HG03025 (cell line): ENCODE measurements at regions not wholly inside any gene's neighbourhood (a gene's known extent, or its start where the extent isn't known, plus 50 kb on each side); places are given as distances from the start of the nearest gene placed in this dataset.

ENCODE experiments used
- ATAC-seq: cut with Tn5 transposase; IDR thresholded peaks from one replicate; pipeline ENCODE4 v1.9.1; 2021; ENCODE audit warnings: mild to moderate bottlenecking, moderate library complexity; ENCODE audit not compliant: unreplicated experiment, low FRiP score

DNA sequence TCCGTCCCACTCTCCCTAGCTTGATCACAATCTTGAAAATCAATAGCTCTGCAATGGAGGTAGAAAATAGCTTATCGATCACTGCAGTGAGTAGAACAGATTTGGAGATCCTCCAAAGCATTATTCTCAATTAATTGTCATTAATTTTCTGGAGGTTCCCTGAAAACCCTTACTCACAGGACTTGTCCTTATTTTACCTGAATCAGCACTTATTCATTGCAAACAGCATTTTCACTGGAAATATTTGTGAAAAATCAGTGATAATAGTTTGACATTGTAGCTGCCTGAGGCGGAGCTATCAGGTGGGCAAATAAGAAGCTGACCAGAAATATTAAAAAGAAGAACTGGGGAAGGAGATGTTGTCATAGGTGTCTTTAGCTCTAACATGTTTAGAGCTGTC lies 294.6 kb upstream of the ZSWIM2 start:
- ATAC-seq = no peak

DNA sequence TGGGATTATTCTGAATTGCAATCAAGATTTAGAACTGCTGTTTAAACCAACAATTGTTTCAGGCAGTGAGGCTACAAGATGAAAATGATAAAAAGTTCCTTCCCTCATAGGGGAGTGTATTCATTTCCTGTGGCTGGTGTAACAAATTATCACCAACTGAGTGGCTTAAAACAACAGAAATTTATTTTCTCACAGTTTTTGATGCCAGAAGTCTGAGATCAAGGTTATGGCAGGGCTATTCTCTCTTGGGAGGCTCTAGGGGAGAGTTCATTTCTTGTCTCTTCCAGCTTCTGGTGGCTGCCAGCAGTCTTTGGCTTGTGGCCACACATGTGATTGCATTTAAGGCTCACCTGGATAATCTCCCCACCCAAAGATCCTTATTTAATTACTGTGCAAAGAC lies 290.5 kb upstream of the ZSWIM2 start:
- no peak for ATAC-seq

DNA sequence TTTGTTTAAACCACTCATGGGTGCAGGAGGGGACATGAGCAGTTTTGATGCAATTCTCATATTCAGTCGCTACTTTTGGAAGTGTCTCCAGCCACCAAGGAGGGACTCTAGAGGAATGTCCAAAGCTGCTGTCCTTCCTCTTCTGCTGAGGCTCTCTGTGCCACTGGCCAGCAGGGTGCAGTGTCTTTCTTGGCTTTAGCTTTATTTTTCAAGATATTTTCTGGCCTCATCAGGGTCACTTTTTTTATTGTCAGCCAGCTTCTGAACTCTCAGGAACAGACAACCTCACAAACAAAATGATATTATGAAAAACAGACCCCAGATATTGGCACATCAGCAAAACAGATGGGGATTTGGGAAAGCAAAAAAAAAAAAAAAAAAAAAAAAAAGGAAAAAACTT lies 289.3 kb upstream of the ZSWIM2 start:
- no peak for ATAC-seq

DNA sequence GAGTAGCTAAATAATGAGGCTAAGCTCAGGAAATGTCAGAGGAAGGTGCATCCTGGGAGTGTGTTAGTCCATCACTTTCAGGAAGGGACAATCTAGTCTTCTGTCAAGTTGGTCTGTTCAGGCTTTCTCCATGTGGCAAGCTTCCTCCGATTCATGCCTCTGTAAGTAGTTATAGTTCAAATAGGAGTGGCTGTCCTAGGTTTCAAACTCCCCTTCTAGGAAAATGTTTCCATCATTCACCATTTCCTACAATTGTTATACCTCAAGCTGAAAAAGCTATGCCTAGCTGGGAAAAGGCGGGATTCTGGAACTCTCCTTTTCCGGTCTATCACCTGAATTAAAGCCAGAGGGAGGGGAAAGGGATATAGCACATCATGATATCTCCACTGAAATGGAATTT lies 287.7 kb upstream of the ZSWIM2 start:
- no peak for ATAC-seq

DNA sequence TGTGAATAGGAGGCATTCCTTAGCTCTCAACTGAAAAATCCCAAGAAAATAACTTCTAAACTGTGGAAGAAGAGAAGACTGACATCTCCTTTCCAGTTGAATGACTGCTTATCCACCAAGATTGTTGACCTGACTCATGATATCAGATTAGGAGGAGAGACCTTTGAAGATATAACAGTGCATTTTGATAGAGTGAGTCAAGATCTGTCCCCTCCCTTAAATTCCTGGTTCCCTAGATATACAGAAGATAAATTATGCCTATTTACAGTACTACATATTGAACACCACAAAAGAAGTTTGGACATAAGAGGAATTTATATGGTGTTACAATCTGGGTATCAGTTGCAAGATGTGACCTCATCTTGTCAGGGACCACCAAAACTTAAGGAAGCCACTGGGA lies 285.3 kb upstream of the ZSWIM2 start:
- ATAC-seq = no peak

DNA sequence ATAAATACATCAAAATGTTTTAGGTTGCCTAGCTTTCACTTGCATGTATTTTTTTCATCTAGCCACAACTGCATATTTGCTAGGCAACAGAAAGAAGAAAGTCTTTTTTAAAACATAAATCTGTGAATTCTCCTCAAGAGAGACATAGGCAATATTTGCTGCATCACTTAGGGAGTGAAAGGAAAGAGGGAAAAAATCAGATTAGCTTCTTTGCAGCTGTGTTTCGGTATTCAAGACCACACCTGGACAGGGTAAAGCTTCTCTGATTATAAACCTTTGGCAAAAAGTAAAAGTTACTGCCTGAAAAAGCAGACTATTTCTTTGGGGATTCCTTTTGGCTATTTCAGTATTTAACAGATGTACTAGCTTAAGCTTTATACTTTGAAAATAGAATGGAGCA lies 280.9 kb upstream of the ZSWIM2 start:
- no peak for ATAC-seq

DNA sequence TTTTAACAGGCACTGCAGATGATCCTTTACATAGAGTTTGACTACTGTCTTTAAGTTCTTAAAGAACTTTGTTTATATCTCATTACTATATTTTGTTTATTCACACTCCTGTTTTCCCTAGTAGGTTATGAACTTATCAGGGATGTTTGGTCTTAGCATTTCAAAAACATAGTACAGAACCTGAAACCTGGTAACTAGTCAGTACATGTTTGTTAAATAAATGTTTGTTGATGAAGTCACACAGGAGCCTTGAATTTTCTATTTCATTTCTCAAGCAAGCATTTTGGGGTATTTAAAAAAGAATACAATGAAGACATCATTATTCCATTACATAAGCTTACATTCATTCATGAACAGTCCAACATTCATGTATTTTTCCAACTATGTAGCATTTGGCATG lies 280.3 kb upstream of the ZSWIM2 start:
- no peak for ATAC-seq

DNA sequence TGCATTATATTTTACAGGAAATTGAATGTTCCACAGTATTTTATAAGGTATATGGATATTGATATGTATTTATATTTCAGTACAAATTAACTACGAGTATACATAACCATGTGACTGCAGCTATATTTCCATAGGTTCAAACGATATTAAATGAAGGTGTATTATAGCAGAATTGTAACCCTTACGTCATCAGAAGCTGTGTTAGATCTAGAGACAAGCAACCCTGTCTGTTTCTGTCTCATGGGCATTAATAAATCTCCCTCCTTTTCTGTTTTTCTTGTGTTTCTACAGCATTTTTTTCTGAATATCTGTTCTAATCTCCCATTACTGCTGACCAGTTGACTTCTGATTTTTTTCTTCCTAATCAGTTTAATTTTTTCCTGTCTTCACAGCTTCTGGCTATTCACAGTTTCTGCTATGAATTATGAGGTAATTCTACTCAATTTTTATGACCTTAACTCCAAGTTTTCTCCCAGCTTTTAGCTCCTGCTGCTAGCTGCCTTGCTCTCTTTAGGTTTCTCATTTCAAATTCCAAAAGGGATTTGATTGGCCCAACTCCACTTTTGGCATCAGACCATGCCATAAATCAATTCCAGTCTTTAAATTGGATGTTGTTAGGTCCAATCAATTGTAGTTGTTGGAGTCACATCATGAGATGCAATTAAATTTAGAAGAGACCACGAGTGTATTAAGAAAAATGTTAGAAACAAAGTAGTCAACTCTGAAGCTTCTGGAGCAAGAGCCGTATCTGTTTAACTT lies 277.5 kb upstream of the ZSWIM2 start:
- no peak for ATAC-seq

DNA sequence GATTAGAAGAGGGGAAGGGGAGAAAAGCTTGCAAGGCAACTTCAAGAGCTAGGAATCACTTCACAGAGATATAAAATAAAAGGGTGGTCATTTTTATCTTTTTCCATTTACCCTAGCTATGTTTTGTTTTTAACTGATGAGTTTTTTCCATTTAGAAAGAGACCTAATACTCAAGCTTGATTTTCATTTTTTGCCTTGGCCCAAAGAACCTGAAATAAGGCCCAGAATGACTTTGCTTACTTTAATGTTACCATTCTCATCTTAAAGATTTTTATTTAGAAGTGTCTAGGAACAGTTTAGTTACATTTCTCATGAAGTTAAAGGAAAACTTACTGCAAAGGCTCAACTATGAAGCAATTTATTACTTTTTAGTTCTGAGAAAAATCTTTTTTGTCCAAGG lies 276.3 kb upstream of the ZSWIM2 start:
- no peak for ATAC-seq

DNA sequence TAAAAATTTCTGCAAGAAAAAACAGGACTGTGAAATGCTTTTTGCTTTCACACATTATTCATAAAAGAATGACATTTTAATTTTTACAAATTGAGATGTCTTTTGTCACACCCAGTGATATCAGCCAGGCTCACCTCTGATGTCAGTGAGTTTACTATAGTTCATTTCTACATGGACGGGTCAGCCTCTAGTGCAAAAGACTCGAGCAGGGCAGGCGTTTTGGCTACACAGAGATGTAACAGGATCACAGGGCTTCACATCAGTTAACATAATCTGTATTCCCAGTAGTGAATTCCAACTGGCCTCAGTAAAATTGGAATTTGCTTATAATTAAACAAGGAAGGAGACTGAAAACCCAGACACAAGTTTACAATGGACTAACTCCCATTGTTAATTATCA lies 275.6 kb upstream of the ZSWIM2 start:
- ATAC-seq = no peak

DNA sequence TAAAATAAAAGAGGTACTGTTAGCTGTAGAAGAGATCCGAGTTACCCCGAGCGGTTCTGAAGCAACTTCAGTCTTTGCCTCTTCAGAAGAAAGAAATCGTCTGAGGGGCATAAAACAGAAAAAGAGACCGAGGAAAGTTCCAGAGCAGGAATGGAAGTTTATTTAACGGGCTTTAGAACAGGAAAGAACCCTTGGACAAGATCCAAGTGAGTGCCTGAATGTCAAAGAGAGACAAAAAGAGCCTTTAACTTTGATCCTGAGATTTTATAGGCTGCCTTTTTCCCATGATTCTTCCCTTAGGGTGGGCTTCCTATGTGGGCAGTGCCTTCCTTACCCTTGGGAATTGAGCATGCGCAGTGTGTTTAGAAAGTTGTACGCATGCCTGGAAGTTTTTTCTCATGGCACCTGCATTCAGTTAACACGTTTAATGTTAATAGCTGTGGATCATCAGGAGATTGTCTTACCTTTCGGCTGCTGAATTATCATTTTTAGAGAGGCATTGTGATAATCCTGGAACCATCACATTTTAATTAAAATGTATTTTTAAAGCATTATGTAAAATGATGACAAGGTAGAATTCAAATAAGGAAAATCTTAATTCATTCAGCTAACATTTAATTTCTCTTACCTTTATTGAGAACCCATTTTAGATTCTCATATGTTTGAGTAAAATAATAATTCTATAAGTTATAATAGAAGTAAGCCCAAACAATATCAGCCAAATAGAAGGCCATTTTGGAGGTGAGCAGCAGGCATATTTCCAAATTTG lies 269.5 kb upstream of the ZSWIM2 start:
- no peak for ATAC-seq

DNA sequence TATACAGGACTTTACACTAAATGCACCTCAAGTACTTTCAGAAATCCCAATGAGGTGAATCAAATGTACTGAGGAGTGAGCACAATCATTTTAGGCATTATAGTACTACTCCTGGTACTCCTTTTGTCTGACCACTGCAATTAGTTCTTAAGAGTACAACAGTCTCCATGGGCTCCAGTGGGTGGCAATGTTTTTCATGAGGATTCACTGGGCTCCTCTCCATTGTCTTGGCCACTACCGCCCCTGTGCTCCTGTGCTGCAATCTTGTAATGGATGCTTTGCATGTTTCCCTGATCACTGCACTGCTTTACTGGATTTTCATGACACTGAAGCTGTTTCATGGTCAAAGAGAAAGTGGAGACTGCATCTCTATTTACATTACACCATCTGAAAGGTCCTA lies 268.5 kb upstream of the ZSWIM2 start:
- no peak for ATAC-seq

DNA sequence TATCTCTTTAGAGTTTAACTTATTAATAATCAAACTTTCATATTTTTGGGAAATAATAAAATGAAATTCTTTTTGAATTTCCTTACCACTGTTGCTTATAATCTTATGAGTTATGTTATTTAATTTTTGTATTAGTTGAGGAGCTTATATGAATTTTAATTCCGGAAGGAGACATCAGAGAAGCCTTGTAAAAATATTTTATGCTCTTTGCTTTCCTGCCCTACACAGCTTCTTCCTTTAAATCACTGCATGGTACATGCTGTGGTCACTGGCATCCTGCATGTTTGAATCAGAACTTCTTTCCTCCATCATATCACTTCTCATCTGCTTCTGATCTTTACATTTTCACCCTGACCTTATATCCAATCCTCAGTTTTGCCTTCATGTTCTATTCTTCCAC lies 266.7 kb upstream of the ZSWIM2 start:
- ATAC-seq = no peak

DNA sequence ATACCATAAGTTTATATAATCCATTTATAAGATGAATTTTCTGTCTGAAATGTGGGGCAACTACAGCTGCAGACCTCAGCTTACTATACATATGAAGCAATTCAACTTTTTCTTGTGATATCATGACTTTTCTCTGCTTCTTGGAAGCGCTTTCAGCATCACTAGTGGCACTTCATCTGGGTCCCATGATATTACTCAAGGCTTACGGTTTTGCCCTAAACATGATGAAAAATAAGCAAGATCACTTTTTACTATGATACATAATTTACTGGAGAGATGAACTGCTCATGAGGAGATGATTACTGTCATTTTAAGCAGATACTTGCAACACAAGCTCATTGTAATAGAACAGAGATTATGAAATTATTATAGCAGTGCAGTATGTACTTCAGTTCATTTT lies 258.0 kb upstream of the ZSWIM2 start:
- ATAC-seq = no peak

DNA sequence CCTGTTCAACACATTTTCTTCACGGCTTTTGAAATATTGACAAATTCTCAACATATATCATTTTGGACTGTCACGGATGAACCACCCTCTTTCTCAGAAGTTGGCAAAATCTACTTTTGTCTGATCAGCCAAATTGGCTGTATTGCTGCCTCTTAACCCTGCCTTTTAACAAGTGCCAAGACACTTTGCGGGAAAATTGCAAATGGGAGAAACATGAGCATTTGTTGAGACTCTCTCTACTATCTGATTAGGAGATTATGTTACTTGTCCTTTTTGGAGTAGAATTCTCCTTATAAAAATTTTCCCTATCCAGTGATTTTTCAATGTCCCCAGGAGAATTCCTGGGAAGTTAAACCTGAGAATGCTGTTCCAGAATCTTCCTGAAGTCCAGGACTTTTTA lies 256.2 kb upstream of the ZSWIM2 start:
- ATAC-seq = no peak

DNA sequence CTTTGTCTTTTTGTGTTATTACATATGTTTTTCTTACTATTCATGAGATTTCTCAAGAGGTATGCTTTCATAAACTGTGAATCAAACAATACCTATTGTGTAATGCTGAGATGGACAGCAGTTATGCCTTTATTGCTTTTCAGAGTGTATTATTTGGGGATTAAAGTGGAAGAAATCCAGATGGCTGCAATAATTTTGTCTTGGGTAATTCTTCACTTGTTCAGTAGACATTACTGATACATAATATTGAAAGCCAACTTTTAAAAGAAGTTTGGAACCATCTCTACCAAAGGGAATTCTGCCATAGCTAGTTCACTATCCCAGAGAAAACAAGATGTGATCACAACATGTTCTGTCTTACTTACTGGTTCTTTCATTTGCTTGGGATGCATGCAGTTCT lies 253.4 kb upstream of the ZSWIM2 start:
- ATAC-seq = no peak

DNA sequence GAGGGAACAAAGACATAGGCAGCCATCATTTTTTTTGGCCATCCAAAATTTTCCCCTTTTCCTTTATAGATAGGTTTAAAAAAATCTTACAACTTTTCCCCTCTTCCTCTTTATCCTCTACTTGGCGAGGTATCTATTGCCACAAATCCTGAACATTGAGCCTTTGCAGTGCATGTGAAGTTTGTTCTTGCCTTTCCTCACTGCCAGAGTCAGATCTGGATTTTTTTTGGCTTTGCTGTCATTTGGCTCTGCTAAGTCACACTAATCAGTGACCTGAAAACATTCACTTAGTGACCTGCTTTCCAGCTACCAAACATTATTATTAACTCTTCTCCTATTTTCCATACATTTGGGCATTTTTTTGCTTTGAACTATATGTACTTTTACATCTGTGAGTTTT lies 249.2 kb upstream of the ZSWIM2 start:
- ATAC-seq = no peak

DNA sequence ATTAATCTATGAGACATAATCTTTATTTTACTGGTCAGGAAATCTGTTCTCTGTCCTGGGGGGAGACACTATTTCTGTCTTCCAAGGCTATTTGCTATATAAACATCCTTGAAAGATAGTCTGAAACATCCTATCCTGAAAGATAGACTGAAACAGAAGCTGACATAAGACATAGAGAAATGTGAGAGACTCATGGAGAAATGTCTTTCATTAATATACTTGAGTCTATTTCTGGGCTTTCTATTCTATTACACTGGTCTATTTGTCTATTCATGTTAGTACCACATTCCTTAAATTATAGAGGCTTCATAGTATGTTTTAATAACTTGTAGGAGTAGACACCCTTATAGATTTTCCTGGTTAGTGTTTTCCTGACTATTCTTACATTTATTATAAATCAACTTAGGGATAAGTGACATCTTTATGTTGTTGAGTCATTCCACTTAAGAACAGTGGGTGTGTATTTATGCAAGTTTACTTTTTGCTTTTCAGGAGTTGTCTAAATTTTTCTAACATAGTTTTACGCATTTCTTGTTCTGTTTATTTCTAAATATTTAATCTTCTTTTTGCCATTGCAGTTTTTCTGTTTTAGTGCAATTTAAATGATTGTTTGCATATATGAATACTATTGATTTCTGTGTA lies 244.9 kb upstream of the ZSWIM2 start:
- ATAC-seq = no peak

DNA sequence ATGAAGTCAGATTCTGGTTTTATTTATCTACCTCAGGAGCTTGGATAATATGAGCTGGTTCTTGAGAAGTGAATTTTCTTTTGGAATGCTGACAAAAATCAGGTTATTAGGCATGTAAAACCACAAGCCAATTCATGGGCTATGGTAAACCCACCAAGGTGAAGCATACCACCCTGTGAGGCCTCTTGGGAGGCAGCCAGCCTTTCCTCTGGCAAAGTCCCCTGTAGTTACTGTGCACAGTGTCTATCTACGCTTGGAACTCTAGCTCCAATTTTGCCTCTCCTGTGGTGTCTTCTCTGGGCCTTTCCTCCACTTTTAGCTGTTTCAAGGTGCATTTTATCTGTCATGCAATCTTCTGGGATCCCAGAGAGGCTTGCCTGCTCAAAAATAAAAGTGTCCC lies 242.7 kb upstream of the ZSWIM2 start:
- ATAC-seq = no peak

DNA sequence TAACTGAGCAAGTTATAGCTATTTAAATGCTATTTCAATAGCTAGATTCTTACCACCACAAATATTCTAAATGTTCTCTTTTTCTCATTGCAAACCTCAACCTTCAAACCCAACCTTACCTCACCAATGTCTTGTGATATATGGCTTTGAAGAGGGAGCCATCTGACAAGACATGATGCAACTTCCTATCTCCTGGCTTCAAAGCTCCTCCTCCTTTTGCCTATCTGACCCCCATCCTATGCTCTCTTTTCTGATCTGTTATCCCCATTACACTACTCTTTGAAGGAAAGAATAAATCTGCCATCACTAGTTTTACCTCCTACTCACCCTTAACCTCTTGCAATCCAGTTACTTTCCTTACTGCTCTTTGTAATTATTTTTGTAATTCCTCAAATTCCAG lies 235.6 kb upstream of the ZSWIM2 start:
- no peak for ATAC-seq

DNA sequence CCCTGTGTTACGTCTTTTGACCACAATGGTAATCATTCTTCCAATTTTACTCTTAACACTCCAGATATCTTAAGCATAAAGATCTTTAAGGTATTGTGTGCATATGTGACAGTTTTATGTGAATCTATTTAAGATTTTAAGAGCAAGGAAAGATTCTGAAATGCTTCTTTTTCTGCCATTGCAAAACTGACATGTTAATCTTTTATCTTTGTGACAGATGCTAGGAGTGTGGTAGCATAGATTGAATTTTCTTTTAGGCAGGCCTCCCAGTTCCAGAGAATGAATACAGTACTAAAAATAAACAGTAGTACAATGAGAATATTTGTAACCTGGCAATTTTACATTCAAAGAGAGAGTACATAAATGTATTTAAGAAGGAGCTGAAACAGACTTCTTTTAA lies 232.5 kb upstream of the ZSWIM2 start:
- ATAC-seq = no peak

DNA sequence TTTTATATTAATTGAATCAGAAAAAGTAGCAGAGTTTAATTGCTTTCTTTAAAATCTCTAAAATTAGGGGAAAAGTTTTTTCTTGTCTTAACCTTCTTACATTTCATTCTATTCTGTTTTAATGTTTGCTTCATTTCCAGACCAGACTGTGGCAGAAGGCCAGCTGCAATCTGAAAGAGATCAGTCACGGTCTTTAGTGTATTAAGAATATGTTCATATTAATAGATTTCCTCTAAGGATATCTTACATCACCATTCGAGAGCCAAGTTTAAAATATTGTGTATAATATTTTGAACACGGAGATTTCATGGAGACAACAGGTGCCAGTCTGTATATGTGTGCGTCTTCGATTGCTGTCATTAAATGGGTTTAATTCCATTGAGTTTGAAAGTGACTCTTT lies 230.9 kb upstream of the ZSWIM2 start:
- no peak for ATAC-seq
